ENCODE measurements at regions not wholly inside any gene's neighbourhood (a gene's known extent, or its start where the extent isn't known, plus 50 kb on each side); places are given as distances from the start of the nearest gene placed in this dataset.

DNA sequence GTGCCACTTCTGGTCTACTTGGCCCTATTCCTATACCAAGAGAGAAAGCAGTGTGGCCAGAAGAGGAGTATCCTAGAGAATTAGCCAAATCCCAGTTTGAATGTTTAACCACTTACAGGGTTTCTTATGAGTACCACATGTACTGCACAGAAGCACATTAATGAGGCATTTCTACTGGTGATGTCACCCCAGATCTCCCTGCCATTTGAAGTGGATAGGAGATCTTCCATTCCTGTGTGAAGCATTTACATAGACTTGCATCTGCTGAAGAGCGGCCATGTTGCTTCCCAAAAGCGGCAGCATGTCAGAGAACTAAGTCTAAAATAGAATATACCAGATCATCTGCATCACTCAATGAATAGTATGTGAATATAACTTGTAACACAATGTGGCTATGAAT lies 108.4 kb upstream of the TUSC7 start:
- no peaks in the 10 kb centered on the region for H3K9me3 ChIP-seq
- H3K4me3 ChIP-seq: no peak overlapping the region
- H3K27me3 ChIP-seq: no peaks in the 10 kb centered on the region
- H3K36me3 ChIP-seq: no peaks in the 10 kb centered on the region
- no peak overlapping the region for H3K27ac ChIP-seq
- DNase-seq (ENCODE audit: low spot score in 2 of 2): no peak
- no peaks in the 10 kb centered on the region for H3K4me1 ChIP-seq
- TF ChIP-seq POLR2A (IDR thresholded peaks at IDR 0.05): no peak
- TF ChIP-seq, protein P1, sequence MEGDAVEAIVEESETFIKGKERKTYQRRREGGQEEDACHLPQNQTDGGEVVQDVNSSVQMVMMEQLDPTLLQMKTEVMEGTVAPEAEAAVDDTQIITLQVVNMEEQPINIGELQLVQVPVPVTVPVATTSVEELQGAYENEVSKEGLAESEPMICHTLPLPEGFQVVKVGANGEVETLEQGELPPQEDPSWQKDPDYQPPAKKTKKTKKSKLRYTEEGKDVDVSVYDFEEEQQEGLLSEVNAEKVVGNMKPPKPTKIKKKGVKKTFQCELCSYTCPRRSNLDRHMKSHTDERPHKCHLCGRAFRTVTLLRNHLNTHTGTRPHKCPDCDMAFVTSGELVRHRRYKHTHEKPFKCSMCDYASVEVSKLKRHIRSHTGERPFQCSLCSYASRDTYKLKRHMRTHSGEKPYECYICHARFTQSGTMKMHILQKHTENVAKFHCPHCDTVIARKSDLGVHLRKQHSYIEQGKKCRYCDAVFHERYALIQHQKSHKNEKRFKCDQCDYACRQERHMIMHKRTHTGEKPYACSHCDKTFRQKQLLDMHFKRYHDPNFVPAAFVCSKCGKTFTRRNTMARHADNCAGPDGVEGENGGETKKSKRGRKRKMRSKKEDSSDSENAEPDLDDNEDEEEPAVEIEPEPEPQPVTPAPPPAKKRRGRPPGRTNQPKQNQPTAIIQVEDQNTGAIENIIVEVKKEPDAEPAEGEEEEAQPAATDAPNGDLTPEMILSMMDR (IDR thresholded peaks at IDR 0.05): no peak
- 94 to 95% methylated on average over 2 of the region's 2 CpGs for WGBS, 2 donors

DNA sequence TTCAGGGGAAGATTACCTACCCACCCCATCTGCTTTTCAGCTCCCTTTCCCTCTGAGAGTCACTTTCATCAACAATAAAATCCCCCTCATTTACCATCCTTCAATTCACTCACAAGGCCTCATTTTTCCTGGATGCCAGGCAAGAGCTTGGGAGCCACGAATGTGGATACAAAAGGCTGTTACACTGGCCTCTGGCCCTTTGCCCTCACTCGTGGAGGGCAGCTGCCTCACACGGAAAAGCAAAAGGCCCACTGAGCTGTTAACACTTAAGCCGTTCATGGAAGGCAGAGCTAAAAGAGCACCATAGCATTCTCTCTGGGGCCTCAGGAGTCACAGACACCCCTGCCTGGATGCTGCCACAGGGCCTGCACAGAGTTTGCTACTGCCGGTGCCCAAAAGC lies 102.4 kb upstream of the TUSC7 start:
- DNase-seq (ENCODE audit: low spot score in 2 of 2): no peak
- 43 to 56% methylated on average over 5 of the region's 5 CpGs for WGBS, 2 donors
- no peaks in the 10 kb centered on the region for H3K9me3 ChIP-seq
- no peaks in the 10 kb centered on the region for H3K27me3 ChIP-seq
- TF ChIP-seq, protein P1 (IDR thresholded peaks at IDR 0.05): no peak
- TF ChIP-seq EP300 (IDR thresholded peaks at IDR 0.05) (no peak), POLR2A (IDR thresholded peaks at IDR 0.05) (no peak)
- H3K36me3 ChIP-seq: no peaks in the 10 kb centered on the region
- H3K4me3 ChIP-seq: no peak overlapping the region
- H3K4me1 ChIP-seq: no peaks in the 10 kb centered on the region
- no peak overlapping the region for H3K27ac ChIP-seq

DNA sequence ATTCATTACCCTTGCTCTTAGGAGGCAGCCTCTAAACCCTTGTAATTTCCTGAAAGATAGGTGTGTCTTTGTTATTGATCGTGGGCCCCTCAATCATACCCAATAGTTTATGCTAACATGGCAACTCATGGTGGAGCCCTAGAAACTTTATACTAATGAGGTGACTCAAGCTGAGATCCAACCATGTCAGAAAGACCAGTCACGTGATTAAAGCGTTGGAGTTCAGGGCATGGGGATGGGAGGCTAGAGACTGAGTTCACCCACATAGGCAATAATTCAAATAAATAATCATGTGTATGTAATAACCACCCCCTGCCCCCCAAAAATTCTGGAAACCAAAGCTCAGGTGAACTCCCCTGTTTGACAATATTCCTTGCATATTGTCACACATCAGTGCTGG lies 99.5 kb upstream of the TUSC7 start:
- Histone ChIP-seq H3K4me1 (no peaks in the 10 kb centered on the region), H3K9me3 (no peaks in the 10 kb centered on the region), H3K27me3 (no peaks in the 10 kb centered on the region), H3K27ac (no peak overlapping the region), H3K4me3 (no peak overlapping the region), H3K36me3 (no peaks in the 10 kb centered on the region)
- TF ChIP-seq EP300 (IDR thresholded peaks at IDR 0.05) (no peak), POLR2A (IDR thresholded peaks at IDR 0.05) (no peak)
- TF ChIP-seq, protein P1 (IDR thresholded peaks at IDR 0.05): no peak
- WGBS, 2 donors: 84 to 90% methylated on average over 3 of the region's 3 CpGs
- no peak for DNase-seq (ENCODE audit: low spot score in 2 of 2)

DNA sequence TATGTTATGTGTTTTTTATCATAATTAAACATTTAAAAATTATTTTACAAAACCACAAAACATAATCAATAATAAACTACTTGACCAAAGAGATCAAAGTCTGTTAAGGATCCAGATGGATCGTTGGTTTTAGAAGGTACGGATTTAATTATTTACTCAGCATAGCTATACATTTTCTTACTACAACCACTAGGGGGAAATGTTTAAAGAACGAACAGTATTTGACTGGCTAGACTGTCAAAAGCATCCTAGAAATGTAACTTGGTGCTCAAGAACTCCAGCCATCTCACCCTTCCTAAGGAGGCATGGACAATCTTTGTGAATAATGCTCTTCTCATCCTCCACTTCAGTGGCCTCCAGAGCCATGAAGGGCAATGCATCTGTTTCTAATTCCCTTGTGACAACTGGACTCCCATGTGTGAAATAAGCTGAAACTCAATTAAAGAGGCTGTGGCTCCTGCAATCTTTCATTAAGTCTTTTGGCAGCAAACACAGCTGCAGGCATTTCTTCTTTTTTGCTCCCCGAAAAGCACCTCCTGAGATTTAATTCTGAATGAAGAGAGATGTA lies 94.7 kb upstream of the TUSC7 start:
- no peaks in the 10 kb centered on the region for H3K4me1 ChIP-seq
- H3K36me3 ChIP-seq: no peaks in the 10 kb centered on the region
- no peaks in the 10 kb centered on the region for H3K27me3 ChIP-seq
- TF ChIP-seq POLR2A (IDR thresholded peaks at IDR 0.05) (no peak), EP300 (IDR thresholded peaks at IDR 0.05) (no peak)
- TF ChIP-seq, protein P1 (IDR thresholded peaks at IDR 0.05): peak in 1 of 5 experiments; percentile 7
- no peak overlapping the region for H3K4me3 ChIP-seq
- no peaks in the 10 kb centered on the region for H3K9me3 ChIP-seq
- 44 to 52% methylated on average over 4 of the region's 4 CpGs for WGBS, 2 donors
- no peak for DNase-seq (ENCODE audit: low spot score in 2 of 2)
- no peak overlapping the region for H3K27ac ChIP-seq

DNA sequence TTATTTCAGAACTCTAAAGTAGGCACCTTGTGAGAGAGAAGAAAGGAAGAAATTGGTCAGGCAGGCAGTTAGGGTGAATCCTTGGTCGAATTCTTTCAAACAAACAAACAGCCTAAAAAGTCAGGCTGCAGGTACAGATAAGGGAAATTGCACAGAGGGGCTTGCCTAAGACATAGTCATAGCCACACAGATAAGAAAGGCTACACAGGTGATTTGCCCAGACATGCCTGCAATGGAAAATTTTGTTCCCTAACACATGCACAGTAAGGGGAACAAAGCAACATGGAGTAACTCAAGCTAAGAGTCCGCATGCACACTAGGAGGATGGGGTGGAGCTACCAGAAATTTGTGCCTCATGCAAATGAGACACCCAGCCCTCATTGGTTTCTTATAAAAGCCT lies 91.4 kb upstream of the TUSC7 start:
- Histone ChIP-seq H3K4me3 (no peak overlapping the region), H3K27me3 (no peaks in the 10 kb centered on the region), H3K36me3 (no peaks in the 10 kb centered on the region), H3K27ac (no peak overlapping the region), H3K4me1 (no peaks in the 10 kb centered on the region), H3K9me3 (no peaks in the 10 kb centered on the region)
- no peak for TF ChIP-seq EP300 (IDR thresholded peaks at IDR 0.05)
- TF ChIP-seq, protein P1 (IDR thresholded peaks at IDR 0.05): no peak
- TF ChIP-seq POLR2A (IDR thresholded peaks at IDR 0.05): no peak
- WGBS, 2 donors: 92 to 93% methylated on average over 2 of the region's 2 CpGs
- DNase-seq (ENCODE audit: low spot score in 2 of 2): no peak
